ENCODE measurements at regions not wholly inside any gene's neighbourhood (a gene's known extent, or its start where the extent isn't known, plus 50 kb on each side); places are given as distances from the start of the nearest gene placed in this dataset.

- Histone ChIP-seq H3K4me2 (no peak overlapping the region), H3K27me3 (ENCODE audit: insufficient read depth, low read depth) (no peaks in the 10 kb centered on the region; the same call in 1 of the 2 replicates), H3K36me3 (ENCODE audit: insufficient read depth) (no peaks in the 10 kb centered on the region), H2AFZ (ENCODE audit: low read depth) (no peak overlapping the region), H3K4me3 (IDR thresholded peaks at IDR 0.05; ENCODE audit: insufficient read depth, low read depth, low read length) (no peak overlapping the region), H4K20me1 (ENCODE audit: insufficient read depth) (no peaks in the 10 kb centered on the region), H3K4me1 (ENCODE audit: low read depth, poor library complexity, severe bottlenecking) (no peaks in the 10 kb centered on the region), H3K27ac (no peak overlapping the region), H3K79me2 (ENCODE audit: insufficient read depth, low read depth) (no peaks in the 10 kb centered on the region), H3K9ac (no peak overlapping the region)
- no peak for TF ChIP-seq CTCF (conservative IDR thresholded peaks at IDR 0.05; ENCODE audit: low read depth, low read length)
Measured at GRCh38 chr10:131425752-131426533, 114.4 kb upstream of the TCERG1L start.

DNA sequence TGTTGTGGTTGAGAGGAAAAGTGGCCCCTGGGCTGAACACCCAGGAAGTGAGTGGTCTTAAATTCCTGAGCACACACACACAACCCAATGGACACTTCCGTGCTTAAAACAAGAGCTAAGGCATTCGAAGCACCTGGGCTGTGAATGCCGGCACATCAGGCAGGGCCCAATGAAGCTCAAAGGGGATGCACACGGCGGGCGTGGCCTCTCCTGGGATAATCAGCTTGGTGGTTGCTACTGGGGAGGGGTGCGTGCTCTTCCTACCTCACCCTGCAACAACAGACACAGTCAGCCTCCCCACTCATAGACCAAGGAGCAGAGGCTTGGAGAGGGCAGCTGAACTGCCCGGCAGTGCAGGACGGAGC is 115.0 kb upstream of the TCERG1L start:
- no peak overlapping the region for H3K27ac ChIP-seq
- H3K9ac ChIP-seq, result no peak overlapping the region
- H3K4me2 ChIP-seq, result no peak overlapping the region
- H3K4me3 ChIP-seq (IDR thresholded peaks at IDR 0.05; ENCODE audit: insufficient read depth, low read depth, low read length), result no peak overlapping the region
- H4K20me1 ChIP-seq (ENCODE audit: insufficient read depth), result no peaks in the 10 kb centered on the region
- H3K4me1 ChIP-seq (ENCODE audit: low read depth, poor library complexity, severe bottlenecking), result no peaks in the 10 kb centered on the region
- no peaks in the 10 kb centered on the region for H3K79me2 ChIP-seq (ENCODE audit: insufficient read depth, low read depth)
- no peak for TF ChIP-seq CTCF (conservative IDR thresholded peaks at IDR 0.05; ENCODE audit: low read depth, low read length)
- no peaks in the 10 kb centered on the region for H3K36me3 ChIP-seq (ENCODE audit: insufficient read depth)
- H2AFZ ChIP-seq (ENCODE audit: low read depth), result no peak overlapping the region
- peaks cover 5% of the 10 kb centered on the region; the same call in 1 of the 2 replicates for H3K27me3 ChIP-seq (ENCODE audit: insufficient read depth, low read depth)

- Histone ChIP-seq H3K9ac (no peak overlapping the region), H3K27ac (no peak overlapping the region), H3K4me3 (IDR thresholded peaks at IDR 0.05; ENCODE audit: insufficient read depth, low read depth, low read length) (no peak overlapping the region), H3K79me2 (ENCODE audit: insufficient read depth, low read depth) (no peaks in the 10 kb centered on the region), H4K20me1 (ENCODE audit: insufficient read depth) (no peaks in the 10 kb centered on the region), H3K4me2 (no peak overlapping the region), H3K36me3 (ENCODE audit: insufficient read depth) (no peaks in the 10 kb centered on the region), H3K4me1 (ENCODE audit: low read depth, poor library complexity, severe bottlenecking) (no peaks in the 10 kb centered on the region), H3K27me3 (ENCODE audit: insufficient read depth, low read depth) (peaks cover 6% of the 10 kb centered on the region; the same call in 1 of the 2 replicates), H2AFZ (ENCODE audit: low read depth) (no peak overlapping the region)
- no peak for TF ChIP-seq CTCF (conservative IDR thresholded peaks at IDR 0.05; ENCODE audit: low read depth, low read length)
Measured at GRCh38 chr10:131427281-131427680, 115.8 kb upstream of the TCERG1L start.

DNA sequence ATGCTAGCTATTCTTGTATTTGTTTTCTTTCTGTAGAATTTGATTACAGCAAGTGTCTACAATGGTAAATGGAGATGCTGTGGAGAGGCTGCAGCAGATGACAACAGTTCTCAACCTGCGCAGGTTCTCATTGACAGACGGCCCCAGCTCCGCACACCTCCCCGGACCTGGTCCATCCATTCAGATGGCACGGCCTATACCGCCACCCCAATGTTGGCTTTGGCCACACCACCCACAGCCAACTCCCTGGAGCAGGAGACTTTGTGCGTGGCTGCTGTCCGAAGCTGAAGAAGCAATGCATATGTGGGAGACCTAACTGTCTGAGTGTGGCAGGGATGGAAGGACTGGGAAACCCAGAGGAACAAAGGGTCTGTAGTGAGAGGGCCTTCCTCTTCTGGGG is 116.4 kb upstream of the TCERG1L start:
- Histone ChIP-seq H2AFZ (ENCODE audit: low read depth) (no peak overlapping the region), H3K4me3 (IDR thresholded peaks at IDR 0.05; ENCODE audit: insufficient read depth, low read depth, low read length) (no peak overlapping the region), H3K27ac (no peak overlapping the region), H3K27me3 (ENCODE audit: insufficient read depth, low read depth) (peaks cover 6% of the 10 kb centered on the region; the same call in 1 of the 2 replicates), H3K4me2 (no peak overlapping the region), H3K36me3 (ENCODE audit: insufficient read depth) (no peaks in the 10 kb centered on the region), H3K9ac (no peak overlapping the region), H3K4me1 (ENCODE audit: low read depth, poor library complexity, severe bottlenecking) (no peaks in the 10 kb centered on the region), H3K79me2 (ENCODE audit: insufficient read depth, low read depth) (no peaks in the 10 kb centered on the region), H4K20me1 (ENCODE audit: insufficient read depth) (no peaks in the 10 kb centered on the region)
- no peak for TF ChIP-seq CTCF (conservative IDR thresholded peaks at IDR 0.05; ENCODE audit: low read depth, low read length)
